ENCODE measurements at regions not wholly inside any gene's neighbourhood (a gene's known extent, or its start where the extent isn't known, plus 50 kb on each side); places are given as distances from the start of the nearest gene placed in this dataset.

DNA sequence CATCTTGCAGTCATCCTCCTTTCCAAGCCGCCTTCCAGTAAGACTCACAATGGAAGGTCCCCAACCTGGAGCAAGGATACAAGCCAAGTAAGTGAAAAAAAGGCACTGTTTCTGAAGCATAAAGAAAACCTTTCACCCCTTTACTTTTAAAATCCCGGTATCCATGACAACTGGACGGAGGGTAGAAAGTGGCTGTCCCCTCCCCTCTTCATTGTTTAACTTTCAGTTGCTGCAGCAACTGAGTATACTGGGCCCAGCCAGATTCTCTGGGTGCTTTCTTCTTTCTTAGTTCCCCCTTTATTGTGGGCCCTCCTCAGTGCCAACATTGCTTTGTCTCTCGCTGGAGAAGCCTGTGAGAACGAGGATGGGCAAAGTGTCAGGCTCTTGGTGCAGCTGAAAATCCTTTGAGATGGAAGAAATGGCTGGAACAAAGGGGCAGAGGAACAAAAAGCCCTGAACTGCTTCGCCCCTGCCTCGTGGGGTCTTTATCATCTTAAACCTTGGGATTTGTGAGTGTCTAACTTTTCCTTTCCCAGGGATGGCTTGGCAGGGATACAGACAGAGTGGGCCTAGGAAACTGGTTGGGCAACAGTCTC is 224.0 kb upstream of the RGMA start:
- no peaks in the 10 kb centered on the region for H3K36me3 Mint-ChIP-seq (ENCODE audit: low read depth)
- no peak overlapping the region for H3K4me3 Mint-ChIP-seq
- no peaks in the 10 kb centered on the region for H3K27me3 Mint-ChIP-seq
- ATAC-seq (ENCODE audit: low read depth): no peak
- POLR2A ChIA-PET: no interaction called here
- no peak for DNase-seq
- H3K9me3 Mint-ChIP-seq: no peaks in the 10 kb centered on the region
- intact Hi-C loops (cut with micrococcal nuclease): no loop called here
- CTCF ChIA-PET: no interaction called here
- no peak overlapping the region for H3K27ac Mint-ChIP-seq
- TF ChIP-seq, protein P1, sequence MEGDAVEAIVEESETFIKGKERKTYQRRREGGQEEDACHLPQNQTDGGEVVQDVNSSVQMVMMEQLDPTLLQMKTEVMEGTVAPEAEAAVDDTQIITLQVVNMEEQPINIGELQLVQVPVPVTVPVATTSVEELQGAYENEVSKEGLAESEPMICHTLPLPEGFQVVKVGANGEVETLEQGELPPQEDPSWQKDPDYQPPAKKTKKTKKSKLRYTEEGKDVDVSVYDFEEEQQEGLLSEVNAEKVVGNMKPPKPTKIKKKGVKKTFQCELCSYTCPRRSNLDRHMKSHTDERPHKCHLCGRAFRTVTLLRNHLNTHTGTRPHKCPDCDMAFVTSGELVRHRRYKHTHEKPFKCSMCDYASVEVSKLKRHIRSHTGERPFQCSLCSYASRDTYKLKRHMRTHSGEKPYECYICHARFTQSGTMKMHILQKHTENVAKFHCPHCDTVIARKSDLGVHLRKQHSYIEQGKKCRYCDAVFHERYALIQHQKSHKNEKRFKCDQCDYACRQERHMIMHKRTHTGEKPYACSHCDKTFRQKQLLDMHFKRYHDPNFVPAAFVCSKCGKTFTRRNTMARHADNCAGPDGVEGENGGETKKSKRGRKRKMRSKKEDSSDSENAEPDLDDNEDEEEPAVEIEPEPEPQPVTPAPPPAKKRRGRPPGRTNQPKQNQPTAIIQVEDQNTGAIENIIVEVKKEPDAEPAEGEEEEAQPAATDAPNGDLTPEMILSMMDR (IDR thresholded peaks at IDR 0.05): no peak
- no peaks in the 10 kb centered on the region for H3K4me1 Mint-ChIP-seq

DNA sequence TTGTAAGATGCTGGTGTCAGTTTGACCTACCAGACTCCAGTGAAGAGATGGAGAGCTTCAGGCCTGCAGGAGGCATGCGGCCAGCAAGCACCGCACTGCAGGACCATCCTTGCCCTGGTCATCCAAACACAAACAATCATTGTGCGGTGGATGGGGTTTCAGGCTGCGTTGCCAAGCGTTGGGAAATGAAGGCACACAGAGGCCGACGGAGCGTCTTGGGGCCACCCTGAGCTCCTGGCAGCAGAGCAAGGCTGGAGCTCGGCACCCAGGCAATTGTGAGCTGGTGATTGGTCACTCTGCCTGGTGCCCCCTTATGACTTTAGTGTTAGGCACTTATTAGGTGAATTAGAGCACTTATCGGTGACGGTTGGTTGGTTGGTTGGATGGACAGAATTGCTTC is 222.6 kb upstream of the RGMA start:
- POLR2A ChIA-PET: no interaction called here
- no peak overlapping the region for H3K4me3 Mint-ChIP-seq
- no peaks in the 10 kb centered on the region for H3K4me1 Mint-ChIP-seq
- CTCF ChIA-PET: no interaction called here
- no peaks in the 10 kb centered on the region for H3K36me3 Mint-ChIP-seq (ENCODE audit: low read depth)
- intact Hi-C loops (cut with micrococcal nuclease): no loop called here
- H3K27ac Mint-ChIP-seq: no peak overlapping the region
- no peaks in the 10 kb centered on the region for H3K27me3 Mint-ChIP-seq
- DNase-seq: no peak
- H3K9me3 Mint-ChIP-seq: no peaks in the 10 kb centered on the region
- ATAC-seq (ENCODE audit: low read depth): no peak
- TF ChIP-seq, protein P1 (IDR thresholded peaks at IDR 0.05): no peak

DNA sequence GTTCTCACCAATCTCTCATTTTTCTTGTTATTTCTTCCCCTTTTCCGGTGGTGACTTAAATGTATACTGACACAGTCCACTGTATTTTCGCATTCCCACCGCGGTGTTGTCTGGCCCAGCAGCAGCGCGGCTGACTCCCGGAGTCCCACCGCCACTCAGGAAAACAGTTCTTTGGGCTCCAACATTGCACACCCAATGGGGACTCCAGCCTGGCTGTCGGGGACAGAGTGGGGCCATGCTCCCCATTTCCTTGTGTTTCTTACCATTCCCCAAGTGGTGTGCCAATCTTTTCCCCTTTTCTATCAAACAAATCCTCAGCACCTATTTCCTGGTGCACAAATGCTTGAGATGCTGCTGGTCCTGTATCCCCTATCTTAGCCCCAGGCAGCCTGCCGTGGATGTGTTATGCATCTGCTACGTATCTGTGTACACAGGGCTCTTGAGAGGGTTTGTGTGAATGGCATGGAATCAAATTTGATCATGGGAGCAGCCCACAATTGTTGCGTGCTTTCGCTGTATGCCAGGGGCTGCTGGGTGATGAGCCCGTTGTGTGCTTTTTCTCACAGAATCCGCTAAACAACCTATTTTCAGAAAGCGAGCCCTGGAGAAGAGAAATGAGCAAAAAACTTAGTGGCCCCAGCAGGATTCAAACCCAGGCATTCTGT is 219.1 kb upstream of the RGMA start:
- H3K4me3 Mint-ChIP-seq: no peak overlapping the region
- DNase-seq (no peak), ATAC-seq (ENCODE audit: low read depth) (no peak)
- ChIA-PET CTCF (no interaction called here), POLR2A (no interaction called here)
- intact Hi-C loops (cut with micrococcal nuclease): no loop called here
- H3K27ac Mint-ChIP-seq: no peak overlapping the region
- H3K36me3 Mint-ChIP-seq (ENCODE audit: low read depth): no peaks in the 10 kb centered on the region
- peaks cover 2% of the 10 kb centered on the region for H3K9me3 Mint-ChIP-seq
- no peaks in the 10 kb centered on the region for H3K4me1 Mint-ChIP-seq
- TF ChIP-seq, protein P1 (IDR thresholded peaks at IDR 0.05): no peak
- H3K27me3 Mint-ChIP-seq: no peaks in the 10 kb centered on the region

DNA sequence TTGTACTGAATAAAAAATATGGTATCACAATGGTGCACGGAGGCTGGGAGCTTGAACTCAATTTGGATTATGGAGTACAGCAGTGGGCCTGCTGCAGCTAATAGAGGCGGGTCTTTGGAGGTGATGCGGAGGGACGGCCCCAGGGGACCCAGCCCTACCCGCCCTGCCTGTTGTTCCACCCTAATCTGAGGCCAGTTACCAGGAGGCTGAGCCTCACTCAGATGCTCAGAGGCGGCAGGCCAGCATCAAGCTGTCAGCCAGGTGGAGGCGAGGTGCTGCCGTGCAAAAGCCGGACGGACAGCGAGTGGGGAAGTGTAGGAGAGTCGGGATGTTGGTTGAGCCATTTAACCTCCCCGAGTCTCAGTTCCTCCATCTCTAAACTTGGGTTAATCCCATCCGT is 218.5 kb upstream of the RGMA start:
- CTCF ChIA-PET: no interaction called here
- Mint-ChIP-seq H3K36me3 (ENCODE audit: low read depth) (no peaks in the 10 kb centered on the region), H3K27ac (no peak overlapping the region), H3K4me3 (no peak overlapping the region), H3K4me1 (no peaks in the 10 kb centered on the region), H3K27me3 (no peaks in the 10 kb centered on the region), H3K9me3 (peaks cover 4% of the 10 kb centered on the region)
- POLR2A ChIA-PET: no interaction called here
- intact Hi-C loops (cut with micrococcal nuclease): no loop called here
- DNase-seq (no peak), ATAC-seq (ENCODE audit: low read depth) (no peak)
- TF ChIP-seq, protein P1 (IDR thresholded peaks at IDR 0.05): no peak

DNA sequence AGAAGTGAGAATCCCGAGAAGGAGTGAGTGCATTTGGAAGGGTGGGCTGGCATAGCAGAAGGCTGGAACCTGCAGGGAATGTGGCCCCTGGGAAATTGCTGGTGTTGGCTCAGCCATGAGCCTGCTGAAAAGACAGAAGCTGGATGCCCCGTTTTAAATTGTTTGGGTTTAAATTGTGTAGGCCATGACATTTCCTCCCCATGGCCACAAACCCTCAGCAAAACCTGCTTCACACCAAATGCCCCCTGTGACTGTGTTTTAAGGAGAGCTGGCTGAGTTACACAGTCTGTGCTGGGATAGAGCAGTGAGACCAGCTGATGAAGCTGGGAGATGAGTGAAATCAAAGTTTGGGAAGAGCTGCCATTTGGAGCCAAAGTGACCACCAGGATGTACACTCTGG is 216.3 kb upstream of the RGMA start:
- Mint-ChIP-seq H3K9me3 (peaks cover 4% of the 10 kb centered on the region), H3K36me3 (ENCODE audit: low read depth) (no peaks in the 10 kb centered on the region), H3K4me3 (no peak overlapping the region), H3K27ac (no peak overlapping the region), H3K4me1 (no peaks in the 10 kb centered on the region), H3K27me3 (no peaks in the 10 kb centered on the region)
- intact Hi-C loops (cut with micrococcal nuclease): no loop called here
- CTCF ChIA-PET: no interaction called here
- DNase-seq (no peak), ATAC-seq (ENCODE audit: low read depth) (no peak)
- POLR2A ChIA-PET: no interaction called here
- TF ChIP-seq, protein P1 (IDR thresholded peaks at IDR 0.05): no peak

Data from activated B cell treated with CpG ODN at 0.5 μM for 24 hours (primary cell).